HG03558 (cell line): ENCODE measurements at regions not wholly inside any gene's neighbourhood (a gene's known extent, or its start where the extent isn't known, plus 50 kb on each side); places are given as distances from the start of the nearest gene placed in this dataset.

ENCODE experiments used
- ATAC-seq: cut with Tn5 transposase; IDR thresholded peaks from one replicate; pipeline ENCODE4 v1.9.1; 2021; ENCODE audit warnings: moderate number of reproducible peaks; ENCODE audit not compliant: unreplicated experiment; ENCODE audit errors: extremely low read depth

GRCh38 chr3:178270838-178271237, 265.4 kb upstream of the KCNMB2 start:
- no peak for ATAC-seq

GRCh38 chr3:178271740-178272387, 264.4 kb upstream of the KCNMB2 start:
- no peak for ATAC-seq

GRCh38 chr3:178272841-178273240, 263.4 kb upstream of the KCNMB2 start:
- no peak for ATAC-seq

GRCh38 chr3:178274711-178275110, 261.5 kb upstream of the KCNMB2 start:
- ATAC-seq, result no peak

GRCh38 chr3:178275311-178275710, 260.9 kb upstream of the KCNMB2 start:
- no peak for ATAC-seq

GRCh38 chr3:178275793-178276192, 260.4 kb upstream of the KCNMB2 start:
- ATAC-seq, result no peak

GRCh38 chr3:178277605-178278004, 258.6 kb upstream of the KCNMB2 start:
- ATAC-seq, result no peak

GRCh38 chr3:178283561-178283960, 252.7 kb upstream of the KCNMB2 start:
- no peak for ATAC-seq

- ATAC-seq, result no peak
These were observed 252.1 kb upstream of the KCNMB2 start for GRCh38 chr3:178284181-178284580.

GRCh38 chr3:178288074-178288473, 248.2 kb upstream of the KCNMB2 start:
- no peak for ATAC-seq

GRCh38 chr3:178289544-178290160, 246.6 kb upstream of the KCNMB2 start:
- ATAC-seq, result no peak

- ATAC-seq, result no peak
These were observed 244.5 kb upstream of the KCNMB2 start for GRCh38 chr3:178291574-178292370.

GRCh38 chr3:178295292-178295912, 240.8 kb upstream of the KCNMB2 start:
- ATAC-seq, result no peak

GRCh38 chr3:178297199-178297598, 239.0 kb upstream of the KCNMB2 start:
- ATAC-seq, result no peak

- no peak for ATAC-seq
These were observed 238.5 kb upstream of the KCNMB2 start for GRCh38 chr3:178297740-178298139.

GRCh38 chr3:178300441-178300959, 235.7 kb upstream of the KCNMB2 start:
- no peak for ATAC-seq

- no peak for ATAC-seq
These were observed 233.0 kb upstream of the KCNMB2 start for GRCh38 chr3:178302966-178303930.

- ATAC-seq, result no peak
These were observed 231.3 kb upstream of the KCNMB2 start for GRCh38 chr3:178304758-178305467.
